ENCODE measurements at regions not wholly inside any gene's neighbourhood (a gene's known extent, or its start where the extent isn't known, plus 50 kb on each side); places are given as distances from the start of the nearest gene placed in this dataset.

GRCh38 chr6:114559419-114559818 lies 216.6 kb upstream of the HS3ST5 start:
- no peak for DNase-seq (ENCODE audit: low read depth in 2 of 2)

DNA sequence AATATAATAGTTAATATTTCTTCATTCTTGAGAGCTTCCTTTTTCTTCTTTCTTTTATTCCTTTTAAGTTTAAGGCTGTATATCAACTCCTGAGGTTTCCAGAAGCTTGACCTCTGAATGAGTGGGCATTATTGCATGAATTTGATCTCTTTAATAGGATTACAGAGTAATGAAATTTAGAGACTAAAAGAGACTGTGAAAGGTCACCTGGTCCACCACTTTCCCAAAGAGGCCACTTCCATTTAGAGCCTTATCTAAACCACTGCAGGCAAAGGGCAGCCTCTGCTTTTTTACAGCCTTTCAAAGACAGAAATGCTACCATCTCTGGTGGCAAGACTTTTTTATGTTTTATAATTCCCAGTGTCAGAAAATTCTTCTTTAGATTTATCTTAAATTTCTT lies 215.3 kb upstream of the HS3ST5 start:
- DNase-seq (ENCODE audit: low read depth in 2 of 2) = no peak

GRCh38 chr6:114556846-114557488 lies 214.1 kb upstream of the HS3ST5 start:
- DNase-seq (ENCODE audit: low read depth in 2 of 2) = no peak

DNA sequence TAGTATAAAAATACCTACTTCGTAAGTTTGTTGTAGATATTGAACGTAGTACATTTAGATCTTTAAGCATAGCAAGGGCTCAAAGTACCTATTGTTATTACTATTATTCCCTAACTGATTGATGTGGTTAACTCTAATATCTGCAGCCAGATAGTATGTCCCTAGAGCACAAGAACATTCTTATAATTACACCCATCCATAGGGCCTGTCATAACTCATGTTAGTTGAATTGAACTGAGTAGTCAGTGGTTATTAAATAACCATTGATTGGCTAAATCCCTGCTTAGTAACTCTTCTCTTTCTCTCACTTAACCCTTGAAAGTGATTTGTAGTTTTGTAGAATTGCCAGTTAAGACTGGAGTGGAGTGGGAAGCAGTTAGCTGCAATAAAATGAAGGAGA lies 207.5 kb upstream of the HS3ST5 start:
- DNase-seq (ENCODE audit: low read depth in 2 of 2) = no peak

GRCh38 chr6:114543696-114544095 lies 200.9 kb upstream of the HS3ST5 start:
- DNase-seq (ENCODE audit: low read depth in 2 of 2) = no peak

DNA sequence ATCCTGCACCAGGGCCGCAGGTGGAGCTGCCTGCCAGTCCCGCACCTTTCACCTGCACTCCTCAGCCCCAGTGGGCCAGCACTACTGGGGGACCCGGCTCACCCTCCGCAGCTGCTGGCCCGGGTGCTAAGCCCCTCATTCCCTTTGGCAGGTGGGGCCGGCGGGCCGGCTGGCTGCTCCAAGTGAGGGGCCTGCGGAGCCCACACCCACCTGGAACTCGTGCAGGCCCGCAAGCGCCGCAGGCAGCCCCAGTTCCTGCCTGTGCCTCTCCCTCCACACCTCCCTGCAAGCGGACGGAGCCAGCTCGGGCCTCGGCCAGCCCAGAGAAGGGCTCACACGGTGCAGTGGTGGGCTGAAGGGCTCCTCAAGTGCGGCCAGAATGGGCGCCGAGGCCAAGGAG lies 199.0 kb upstream of the HS3ST5 start:
- DNase-seq (ENCODE audit: low read depth in 2 of 2) = no peak

GRCh38 chr6:114537977-114538376 lies 195.2 kb upstream of the HS3ST5 start:
- no peak for DNase-seq (ENCODE audit: low read depth in 2 of 2)

DNA sequence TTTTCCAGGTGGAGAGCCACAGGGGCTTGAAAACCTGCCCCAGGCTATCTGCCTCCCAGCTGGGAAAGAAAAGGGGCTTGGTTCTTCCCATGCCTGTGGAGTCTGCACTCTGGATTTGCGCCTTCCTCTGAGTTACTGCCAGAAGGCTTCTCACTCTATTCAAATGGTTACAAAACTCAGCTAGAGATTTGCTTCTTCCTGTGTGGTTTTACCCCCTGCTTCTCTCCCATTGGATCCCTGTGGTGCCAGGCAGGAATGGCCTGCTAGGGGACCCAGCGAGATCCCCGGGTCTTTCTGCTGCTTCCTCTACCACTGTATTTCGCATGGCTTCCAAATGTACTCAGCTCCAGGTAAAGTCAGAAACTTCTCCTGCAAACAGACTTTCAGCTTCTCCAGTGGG lies 192.0 kb upstream of the HS3ST5 start:
- no peak for DNase-seq (ENCODE audit: low read depth in 2 of 2)

- DNase-seq (ENCODE audit: low read depth in 2 of 2) = no peak
These were observed 181.3 kb upstream of the HS3ST5 start for GRCh38 chr6:114524081-114524480.

DNA sequence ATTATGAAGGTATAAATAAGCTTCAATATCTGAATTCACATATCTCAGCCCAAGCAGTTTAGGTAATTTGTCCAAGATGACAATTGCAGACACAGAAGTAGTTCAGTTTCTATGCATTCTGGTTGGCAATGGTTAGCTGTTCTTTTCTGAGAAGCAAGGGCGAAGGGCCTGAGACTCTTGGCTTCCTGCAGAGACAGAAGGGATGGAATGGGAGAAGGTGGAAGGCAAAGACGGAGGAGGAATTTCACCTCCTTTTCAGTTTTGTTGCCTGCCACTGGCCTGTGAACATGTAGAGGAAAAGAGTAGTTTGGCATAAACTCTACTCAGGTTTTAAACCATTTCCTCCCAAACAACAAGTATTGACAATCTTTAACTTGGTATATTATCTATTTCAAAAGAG lies 180.7 kb upstream of the HS3ST5 start:
- no peak for DNase-seq (ENCODE audit: low read depth in 2 of 2)

DNA sequence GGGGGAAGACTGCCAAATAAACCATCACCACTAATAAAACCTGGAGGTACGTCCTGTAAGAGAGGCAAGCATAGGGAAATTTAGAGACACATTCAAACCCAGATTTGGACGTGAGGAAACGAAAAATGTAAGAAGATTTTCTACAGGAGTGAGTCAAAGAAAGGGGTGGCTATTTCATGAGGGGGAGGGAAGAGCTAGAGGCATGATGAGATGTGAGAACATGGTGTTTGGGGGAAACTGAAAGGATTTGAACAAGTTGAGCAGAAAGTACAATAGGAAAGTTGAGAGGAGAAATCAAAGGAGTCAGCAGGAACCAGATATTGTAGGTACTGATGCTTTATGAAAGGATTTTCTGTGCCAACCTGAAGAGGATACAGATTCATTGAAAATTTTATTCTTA lies 179.1 kb upstream of the HS3ST5 start:
- no peak for DNase-seq (ENCODE audit: low read depth in 2 of 2)

- DNase-seq (ENCODE audit: low read depth in 2 of 2) = no peak
These were observed 178.2 kb upstream of the HS3ST5 start for GRCh38 chr6:114520976-114521375.

DNA sequence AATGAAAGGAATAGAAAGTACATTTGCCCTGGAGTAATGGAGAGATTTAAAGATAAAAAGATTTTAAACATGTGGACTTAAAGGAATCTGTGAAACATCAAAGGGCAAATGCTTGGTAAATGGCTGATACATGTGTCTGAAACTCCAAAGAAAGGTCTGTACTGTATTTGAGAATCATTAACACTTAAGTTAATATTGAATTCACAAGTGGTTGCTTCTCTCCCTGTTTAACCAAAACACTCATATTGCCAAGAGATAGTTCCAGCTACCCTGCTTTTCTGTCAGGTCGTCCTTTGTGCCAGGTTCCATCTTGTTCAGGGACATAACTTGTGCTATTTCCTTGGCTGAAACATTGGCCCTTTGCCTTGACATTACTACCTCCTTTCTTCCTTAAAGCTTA lies 171.3 kb upstream of the HS3ST5 start:
- no peak for DNase-seq (ENCODE audit: low read depth in 2 of 2)

GRCh38 chr6:114471450-114471849 lies 128.6 kb upstream of the HS3ST5 start:
- DNase-seq (ENCODE audit: low read depth in 2 of 2) = no peak

GRCh38 chr6:114467931-114468330 lies 125.1 kb upstream of the HS3ST5 start:
- no peak for DNase-seq (ENCODE audit: low read depth in 2 of 2)

- no peak for DNase-seq (ENCODE audit: low read depth in 2 of 2)
These were observed 122.7 kb upstream of the HS3ST5 start for GRCh38 chr6:114465511-114465910.

DNA sequence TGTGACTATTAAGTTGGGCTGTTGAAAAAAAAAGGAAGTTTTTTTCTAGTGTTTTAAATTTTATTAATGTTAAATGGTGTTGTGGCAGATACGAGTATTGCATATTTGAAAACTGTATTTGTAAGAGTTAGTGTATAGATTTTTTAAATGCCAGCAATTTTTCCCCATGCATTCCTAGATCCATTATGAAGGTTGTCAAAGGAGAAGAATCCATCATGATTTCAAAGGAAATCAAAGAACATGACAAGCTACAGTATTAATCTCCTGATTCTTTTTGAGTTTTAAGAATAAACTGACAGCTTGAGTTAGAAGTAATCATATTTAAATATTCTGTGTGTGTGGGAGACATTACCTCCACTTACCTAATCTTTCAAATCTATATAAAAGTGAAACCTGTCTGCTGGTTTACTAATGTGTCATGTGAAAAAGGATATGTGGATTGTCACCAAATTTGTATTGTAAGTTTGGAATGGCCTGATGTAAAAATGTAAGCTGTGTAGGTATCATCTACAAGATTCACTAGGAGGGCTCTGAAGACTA lies 111.0 kb upstream of the HS3ST5 start:
- no peak for DNase-seq (ENCODE audit: low read depth in 2 of 2)

DNA sequence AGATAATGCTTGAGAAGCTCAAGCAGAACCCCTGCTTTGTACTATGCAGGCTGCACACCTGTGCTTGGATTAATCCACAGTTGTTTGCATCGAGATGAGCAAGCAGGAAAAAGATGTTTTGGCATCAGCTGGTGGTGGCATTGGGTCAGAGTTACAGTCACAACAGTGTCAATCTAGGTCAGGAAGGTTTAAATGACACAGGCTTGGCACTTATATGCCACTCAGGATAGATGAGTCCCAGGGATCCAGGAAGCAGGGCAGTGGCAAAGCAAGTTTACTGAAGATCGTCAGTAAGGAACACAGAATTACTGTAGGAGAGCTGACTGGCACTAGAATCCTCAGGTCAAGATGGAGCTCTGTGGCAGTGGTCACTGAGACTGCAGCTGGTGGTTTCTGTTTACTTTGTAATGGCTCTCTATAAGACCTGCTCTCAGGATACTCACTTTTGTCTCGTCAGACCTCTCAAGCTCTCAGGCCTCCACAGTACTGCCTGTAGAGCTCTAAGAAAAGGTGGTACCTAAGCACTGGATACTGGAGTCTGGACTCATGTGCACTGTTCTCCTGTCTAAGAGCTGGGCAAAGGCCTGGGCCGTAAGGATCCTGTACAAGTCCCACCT lies 110.1 kb upstream of the HS3ST5 start:
- DNase-seq (ENCODE audit: low read depth in 2 of 2) = no peak

- DNase-seq (ENCODE audit: low read depth in 2 of 2) = no peak
These were observed 107.8 kb upstream of the HS3ST5 start for GRCh38 chr6:114450631-114451030.

DNA sequence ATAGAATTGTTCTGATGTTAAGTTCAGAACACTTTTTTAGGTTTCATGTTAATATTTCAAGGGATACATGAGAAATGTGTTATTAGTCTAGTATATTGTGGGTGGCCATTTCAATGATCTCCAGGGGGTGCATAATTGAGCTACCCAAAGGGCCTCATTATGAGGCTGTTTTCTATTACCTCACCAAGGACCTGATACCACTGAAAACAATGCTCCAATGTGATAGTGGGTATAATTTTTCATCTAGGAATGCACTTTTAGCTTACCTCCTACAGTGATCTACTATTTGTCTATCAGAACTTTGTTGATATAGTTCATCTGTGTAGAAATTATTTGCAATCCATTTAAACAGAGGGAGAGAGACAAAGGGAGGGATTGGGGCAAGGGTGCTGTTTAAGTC lies 106.8 kb upstream of the HS3ST5 start:
- DNase-seq (ENCODE audit: low read depth in 2 of 2) = no peak

- DNase-seq (ENCODE audit: low read depth in 2 of 2) = no peak
These were observed 103.5 kb upstream of the HS3ST5 start for GRCh38 chr6:114446342-114446741.

- DNase-seq (ENCODE audit: low read depth in 2 of 2) = no peak
These were observed 103.0 kb upstream of the HS3ST5 start for GRCh38 chr6:114445846-114446245.

DNA sequence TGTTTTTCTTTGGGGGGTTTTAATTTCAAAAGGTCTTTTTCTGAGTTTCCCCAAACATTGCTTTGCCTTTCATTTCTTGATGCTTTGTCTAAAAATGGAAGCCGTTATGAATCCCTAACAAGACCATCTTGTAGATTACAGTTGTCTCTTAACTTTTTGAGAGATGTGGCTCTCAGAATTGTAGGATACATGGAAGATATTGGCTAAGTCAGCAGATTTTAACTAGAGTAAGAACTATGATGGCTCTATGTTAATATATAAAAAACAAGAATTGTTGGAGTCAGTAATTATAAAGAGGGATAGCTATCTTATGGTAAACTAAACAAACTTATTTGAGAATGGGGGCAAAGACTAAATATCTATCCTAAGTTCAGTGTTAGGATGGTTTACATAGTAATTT lies 96.6 kb upstream of the HS3ST5 start:
- no peak for DNase-seq (ENCODE audit: low read depth in 2 of 2)

GRCh38 chr6:114437235-114437634 lies 94.4 kb upstream of the HS3ST5 start:
- DNase-seq (ENCODE audit: low read depth in 2 of 2) = no peak
